ENCODE measurements at regions not wholly inside any gene's neighbourhood (a gene's known extent, or its start where the extent isn't known, plus 50 kb on each side); places are given as distances from the start of the nearest gene placed in this dataset.
A peak's percentile ranks its signal among the peaks of the same experiment; 100 is the strongest.
"Not testable (repeated sequence)": the region's sequence is repeated elsewhere in the genome, so short reads cannot be mapped to it uniquely, and the experiment has no call there.

- no peak overlapping the region for H3K4me3 ChIP-seq (ENCODE audit: low read length)
- no peak for DNase-seq (ENCODE audit: low read depth)
- TF ChIP-seq CTCF (conservative IDR thresholded peaks at IDR 0.05; ENCODE audit: low read depth, low read length) = no peak
These were observed 52.5 kb upstream of the RESF1 start for GRCh38 chr12:31906557-31907301.

GRCh38 chr12:31903025-31903424 lies 56.2 kb upstream of the RESF1 start:
- no peak overlapping the region for H3K4me3 ChIP-seq (ENCODE audit: low read length)
- no peak for DNase-seq (ENCODE audit: low read depth)
- TF ChIP-seq CTCF (conservative IDR thresholded peaks at IDR 0.05; ENCODE audit: low read depth, low read length) = no peak

- TF ChIP-seq CTCF (conservative IDR thresholded peaks at IDR 0.05; ENCODE audit: low read depth, low read length) = no peak
- no peak overlapping the region for H3K4me3 ChIP-seq (ENCODE audit: low read length)
- DNase-seq (ENCODE audit: low read depth) = no peak
These were observed 58.9 kb upstream of the RESF1 start for GRCh38 chr12:31900271-31900670.

- no peak for TF ChIP-seq CTCF (conservative IDR thresholded peaks at IDR 0.05; ENCODE audit: low read depth, low read length)
- no peak overlapping the region for H3K4me3 ChIP-seq (ENCODE audit: low read length)
- DNase-seq (ENCODE audit: low read depth) = no peak
These were observed 60.1 kb upstream of the RESF1 start for GRCh38 chr12:31899109-31899508.

- no peak for TF ChIP-seq CTCF (conservative IDR thresholded peaks at IDR 0.05; ENCODE audit: low read depth, low read length)
- DNase-seq (ENCODE audit: low read depth) = peak; percentile 14
- H3K4me3 ChIP-seq (ENCODE audit: low read length) = no peak overlapping the region
These were observed 61.3 kb upstream of the RESF1 start for GRCh38 chr12:31897781-31898503.

GRCh38 chr12:31897092-31897491 lies 62.1 kb upstream of the RESF1 start:
- not testable (repeated sequence) for H3K4me3 ChIP-seq (ENCODE audit: low read length); DNase-seq (ENCODE audit: low read depth)

GRCh38 chr12:31896514-31897039 lies 62.6 kb upstream of the RESF1 start:
- no peak overlapping the region for H3K4me3 ChIP-seq (ENCODE audit: low read length)
- no peak for TF ChIP-seq CTCF (conservative IDR thresholded peaks at IDR 0.05; ENCODE audit: low read depth, low read length)
- no peak for DNase-seq (ENCODE audit: low read depth)
